Brain microvascular endothelial cell (primary cell): ENCODE measurements at regions not wholly inside any gene's neighbourhood (a gene's known extent, or its start where the extent isn't known, plus 50 kb on each side); places are given as distances from the start of the nearest gene placed in this dataset.

Source experiments
- DNase-seq: peaks from one replicate; pipeline ENCODE4 v3.0.0-alpha.2; 2020
- H3K27ac ChIP-seq: fragments of 250-450 bp; sonication (Bioruptor Pico); 2 replicates; pipeline ENCODE4 v1.5.1; 2020; ENCODE audit warnings: mild to moderate bottlenecking, moderate library complexity
- H3K27me3 ChIP-seq: fragments of 250-450 bp; sonication (Bioruptor Pico); replicated peaks from 2 replicates; pipeline ENCODE4 v1.5.1; 2020; ENCODE audit warnings: mild to moderate bottlenecking
- H3K36me3 ChIP-seq: fragments of 250-450 bp; sonication (Bioruptor Pico); replicated peaks from 2 replicates; pipeline ENCODE4 v1.5.1; 2020; ENCODE audit warnings: mild to moderate bottlenecking
- H3K4me3 ChIP-seq: 2 replicates; pipeline ENCODE4 v1.5.1; 2011; ENCODE audit warnings: low read depth, mild to moderate bottlenecking, control low read depth, low read length, moderate library complexity
- in situ Hi-C: cut with HindIII; loops from 2 replicates; pipeline ENCODE4 v1.10.0; 2017; ENCODE audit warnings: low sequenced_read_pairs, low pct_ligation_motif_present
- TF ChIP-seq, protein P1 (sequence below): IDR thresholded peaks from 2 replicates; pipeline ENCODE4 v1.5.1; 2011; ENCODE audit warnings: low read depth, mild to moderate bottlenecking, moderate library complexity, low read length, control low read depth, inconsistent platforms; ENCODE audit errors: missing control alignments

DNA sequence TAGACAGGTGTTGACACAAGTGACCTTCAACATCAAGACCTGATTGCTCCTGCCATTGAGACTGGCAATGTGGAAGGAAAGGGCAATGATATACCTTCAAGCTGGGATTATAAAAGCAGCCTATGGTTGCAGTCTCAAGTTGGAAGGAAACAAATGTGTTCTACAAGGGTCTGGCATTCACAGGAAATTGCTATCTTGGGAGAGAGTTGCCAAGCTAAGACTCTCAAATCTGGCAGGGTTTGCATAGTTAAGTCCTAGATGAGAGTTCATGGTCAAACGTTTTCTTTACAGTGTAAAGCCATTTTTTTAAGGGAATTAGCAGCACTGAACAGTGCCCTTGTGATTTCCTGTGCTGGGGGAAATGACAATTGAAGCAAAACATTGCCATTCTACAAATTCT is 546.9 kb upstream of the CFAP20DC start:
- H3K27ac ChIP-seq = no peak overlapping the region
- H3K4me3 ChIP-seq = no peak overlapping the region
- DNase-seq = no peak
- no peaks in the 10 kb centered on the region for H3K36me3 ChIP-seq
- in situ Hi-C loops = no loop called here
- no peaks in the 10 kb centered on the region for H3K27me3 ChIP-seq
- TF ChIP-seq, protein P1, sequence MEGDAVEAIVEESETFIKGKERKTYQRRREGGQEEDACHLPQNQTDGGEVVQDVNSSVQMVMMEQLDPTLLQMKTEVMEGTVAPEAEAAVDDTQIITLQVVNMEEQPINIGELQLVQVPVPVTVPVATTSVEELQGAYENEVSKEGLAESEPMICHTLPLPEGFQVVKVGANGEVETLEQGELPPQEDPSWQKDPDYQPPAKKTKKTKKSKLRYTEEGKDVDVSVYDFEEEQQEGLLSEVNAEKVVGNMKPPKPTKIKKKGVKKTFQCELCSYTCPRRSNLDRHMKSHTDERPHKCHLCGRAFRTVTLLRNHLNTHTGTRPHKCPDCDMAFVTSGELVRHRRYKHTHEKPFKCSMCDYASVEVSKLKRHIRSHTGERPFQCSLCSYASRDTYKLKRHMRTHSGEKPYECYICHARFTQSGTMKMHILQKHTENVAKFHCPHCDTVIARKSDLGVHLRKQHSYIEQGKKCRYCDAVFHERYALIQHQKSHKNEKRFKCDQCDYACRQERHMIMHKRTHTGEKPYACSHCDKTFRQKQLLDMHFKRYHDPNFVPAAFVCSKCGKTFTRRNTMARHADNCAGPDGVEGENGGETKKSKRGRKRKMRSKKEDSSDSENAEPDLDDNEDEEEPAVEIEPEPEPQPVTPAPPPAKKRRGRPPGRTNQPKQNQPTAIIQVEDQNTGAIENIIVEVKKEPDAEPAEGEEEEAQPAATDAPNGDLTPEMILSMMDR = no peak

DNA sequence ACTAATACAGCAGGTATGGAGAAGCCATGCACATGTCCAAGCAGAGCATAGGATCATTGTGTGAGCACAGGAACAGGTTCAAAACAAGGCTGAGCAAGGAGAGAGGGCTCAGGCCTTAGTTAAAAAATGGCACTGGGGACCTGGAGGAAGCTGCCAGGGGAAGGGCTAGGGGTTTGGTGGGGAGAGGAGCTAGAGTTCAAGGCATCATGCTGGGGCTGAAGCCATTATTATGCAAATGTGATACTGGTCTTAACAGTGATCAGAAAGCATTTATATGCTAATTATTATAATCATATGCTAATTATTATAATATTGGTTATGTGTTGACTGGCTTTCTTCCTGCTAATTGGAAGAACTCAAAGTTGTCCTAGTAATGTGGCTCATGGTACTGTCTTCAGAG is 546.0 kb upstream of the CFAP20DC start:
- no peaks in the 10 kb centered on the region for H3K27me3 ChIP-seq
- no peak for DNase-seq
- in situ Hi-C loops = no loop called here
- H3K27ac ChIP-seq = no peak overlapping the region
- TF ChIP-seq, protein P1 = no peak
- no peak overlapping the region for H3K4me3 ChIP-seq
- H3K36me3 ChIP-seq = no peaks in the 10 kb centered on the region

DNA sequence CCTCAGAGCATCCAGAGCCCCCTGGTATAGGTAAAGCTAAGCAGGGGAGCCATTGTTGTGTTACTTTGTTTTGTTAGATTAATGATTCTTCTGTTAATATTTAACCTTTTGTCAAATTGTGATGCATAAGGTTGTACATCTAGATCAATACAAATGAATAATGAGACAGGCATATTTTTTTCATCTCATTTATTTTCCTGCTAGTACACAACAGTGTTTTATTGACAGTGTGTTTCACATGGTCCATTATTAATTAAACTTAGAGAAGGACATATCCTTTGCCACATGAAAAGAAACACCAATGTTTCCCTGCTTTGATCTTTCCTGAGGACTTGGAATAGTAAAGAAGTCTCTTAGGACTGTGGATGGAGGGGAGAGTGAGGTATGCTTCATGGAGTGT is 543.6 kb upstream of the CFAP20DC start:
- TF ChIP-seq, protein P1 = no peak
- no peak for DNase-seq
- H3K27me3 ChIP-seq = no peaks in the 10 kb centered on the region
- no peaks in the 10 kb centered on the region for H3K36me3 ChIP-seq
- no peak overlapping the region for H3K27ac ChIP-seq
- in situ Hi-C loops = no loop called here
- H3K4me3 ChIP-seq = no peak overlapping the region

DNA sequence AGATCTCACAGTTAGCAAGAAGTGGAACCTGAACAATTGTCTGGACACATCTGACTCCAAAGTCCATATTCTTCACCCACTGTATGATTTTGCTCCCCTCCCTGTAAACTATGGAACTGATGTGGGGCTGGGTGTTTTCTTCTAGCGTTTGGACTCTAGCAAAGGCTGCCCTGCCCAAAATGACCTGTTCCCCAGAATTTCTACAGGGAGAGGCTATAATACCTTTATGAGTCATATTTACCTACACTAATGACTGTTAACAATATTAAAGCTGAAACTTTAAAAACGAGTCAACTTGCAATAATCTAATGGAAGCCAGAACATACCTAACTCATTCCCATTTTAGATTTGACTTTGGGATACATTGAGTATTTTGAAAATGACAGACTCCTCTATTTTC is 531.2 kb upstream of the CFAP20DC start:
- no peak for DNase-seq
- no peaks in the 10 kb centered on the region for H3K27me3 ChIP-seq
- no peak overlapping the region for H3K27ac ChIP-seq
- in situ Hi-C loops = no loop called here
- no peak overlapping the region for H3K4me3 ChIP-seq
- no peaks in the 10 kb centered on the region for H3K36me3 ChIP-seq
- TF ChIP-seq, protein P1 = no peak

DNA sequence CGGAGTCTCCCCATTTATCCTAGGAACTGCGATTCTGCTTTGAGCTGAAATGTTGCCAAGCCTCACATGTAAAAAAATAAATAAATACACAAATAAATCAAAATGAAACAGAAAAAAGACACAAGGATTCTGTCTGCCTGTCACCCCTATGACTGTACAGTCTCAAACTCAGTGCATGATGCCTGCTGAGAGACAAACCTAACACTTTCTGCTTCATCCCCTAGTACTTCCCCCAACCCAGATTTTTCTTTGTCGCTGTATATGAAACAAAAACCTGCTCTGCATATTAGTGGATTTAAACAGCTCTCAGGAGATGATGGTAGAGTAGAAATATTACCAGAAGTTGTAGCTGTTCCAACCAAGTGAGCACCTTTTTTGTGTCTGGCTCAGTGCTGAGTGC is 530.7 kb upstream of the CFAP20DC start:
- TF ChIP-seq, protein P1 = no peak
- no peaks in the 10 kb centered on the region for H3K36me3 ChIP-seq
- no peak overlapping the region for H3K4me3 ChIP-seq
- H3K27ac ChIP-seq = no peak overlapping the region
- DNase-seq = no peak
- no peaks in the 10 kb centered on the region for H3K27me3 ChIP-seq
- in situ Hi-C loops = no loop called here

DNA sequence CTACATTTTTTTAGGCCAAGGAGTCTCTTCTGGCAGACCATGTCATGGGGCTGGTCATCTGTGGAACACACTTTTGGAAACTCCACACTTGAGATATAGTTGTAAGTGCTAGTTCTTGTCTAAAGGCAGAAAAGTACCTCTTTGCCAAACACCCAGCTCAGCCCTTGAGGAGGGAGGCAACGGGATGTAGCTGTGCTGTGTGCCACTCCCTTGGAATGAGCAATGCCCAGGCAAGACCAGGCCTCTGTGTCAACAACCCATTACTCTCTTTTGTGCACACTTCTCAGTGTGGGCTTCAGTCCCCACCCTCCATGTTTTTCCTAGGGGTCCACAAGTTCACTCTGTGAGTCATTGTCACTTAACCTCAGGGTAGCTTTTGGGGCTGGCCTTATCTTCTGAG is 528.3 kb upstream of the CFAP20DC start:
- Histone ChIP-seq H3K27me3 (no peaks in the 10 kb centered on the region), H3K36me3 (no peaks in the 10 kb centered on the region), H3K4me3 (no peak overlapping the region), H3K27ac (no peak overlapping the region)
- TF ChIP-seq, protein P1 = no peak
- DNase-seq = no peak
- in situ Hi-C loops = no loop called here
